GM18868 (cell line): ENCODE measurements at regions not wholly inside any gene's neighbourhood (a gene's known extent, or its start where the extent isn't known, plus 50 kb on each side); places are given as distances from the start of the nearest gene placed in this dataset.
"Not testable (repeated sequence)": the region's sequence is repeated elsewhere in the genome, so short reads cannot be mapped to it uniquely, and the experiment has no call there.

ENCODE experiments used
- ATAC-seq: cut with Tn5 transposase; IDR thresholded peaks from one replicate; pipeline ENCODE4 v1.9.1; 2021; ENCODE audit warnings: mild to moderate bottlenecking, moderate library complexity; ENCODE audit not compliant: unreplicated experiment

- peak; percentile 74 for ATAC-seq
Observed at GRCh38 chrX:96182366-96182765, 502.3 kb upstream of the DIAPH2 start.

DNA sequence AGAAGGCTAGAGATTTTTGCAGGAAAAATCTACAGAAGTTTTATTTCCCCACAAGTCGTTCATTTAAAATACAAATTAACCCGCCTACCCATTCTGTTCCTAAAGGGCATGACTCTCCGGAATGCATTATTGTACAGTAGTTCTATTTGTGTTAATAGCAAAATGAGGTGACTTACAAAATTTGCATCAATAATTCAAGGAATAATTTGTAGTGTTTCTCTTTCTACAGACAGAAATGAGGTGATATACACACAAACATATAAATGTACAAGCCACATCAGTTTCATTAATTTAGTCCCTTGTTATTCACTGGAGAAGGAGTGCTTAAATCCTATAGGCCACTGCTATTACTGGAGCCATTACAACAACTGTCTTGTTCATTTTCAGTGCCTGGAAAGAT, 501.3 kb upstream of the DIAPH2 start:
- ATAC-seq, result no peak

GRCh38 chrX:96183843-96184242, 500.8 kb upstream of the DIAPH2 start:
- no peak for ATAC-seq

DNA sequence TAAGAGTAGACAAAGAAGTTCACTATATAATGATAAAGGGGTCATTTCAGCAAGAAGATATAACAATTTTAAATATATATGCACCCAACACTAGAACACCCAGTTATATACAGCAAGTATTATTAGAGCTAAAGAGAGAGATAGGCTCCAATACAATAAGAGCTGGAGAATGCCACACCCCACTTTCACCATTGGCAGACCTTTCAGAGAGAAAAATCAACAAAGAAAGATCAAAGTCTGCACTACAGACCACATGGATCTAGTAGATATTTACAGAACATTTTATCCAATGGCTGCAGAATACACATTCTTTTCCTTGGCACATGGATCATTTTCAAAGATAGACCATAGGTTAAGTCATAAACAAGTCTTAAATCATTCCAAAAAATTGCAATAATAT, 479.7 kb upstream of the DIAPH2 start:
- ATAC-seq, result no peak

- no peak for ATAC-seq
Observed at GRCh38 chrX:96211953-96212352, 472.7 kb upstream of the DIAPH2 start.

- ATAC-seq, result not testable (repeated sequence)
Observed at GRCh38 chrX:96214681-96215080, 470.0 kb upstream of the DIAPH2 start.

- ATAC-seq, result no peak
Observed at GRCh38 chrX:96224279-96224678, 460.4 kb upstream of the DIAPH2 start.

- ATAC-seq, result no peak
Observed at GRCh38 chrX:96244955-96245354, 439.7 kb upstream of the DIAPH2 start.

DNA sequence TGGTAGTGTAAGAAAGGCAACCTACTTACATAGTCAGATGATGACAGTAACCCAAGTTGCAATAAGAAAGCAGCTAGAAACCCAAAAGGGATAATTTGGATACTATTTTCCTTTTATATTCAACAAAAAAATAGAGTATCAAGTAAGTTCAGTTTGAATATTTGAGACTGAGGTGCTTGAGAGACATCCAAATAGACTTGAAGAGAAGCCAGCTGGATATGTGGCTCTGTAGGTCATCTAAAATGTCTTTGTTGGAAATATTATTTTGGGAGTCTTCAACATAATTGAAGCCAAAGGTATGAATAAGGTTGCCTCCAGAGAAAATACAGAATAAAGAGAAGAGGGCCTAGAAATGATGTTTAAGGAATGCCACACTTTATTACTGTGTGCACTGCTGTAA, 438.2 kb upstream of the DIAPH2 start:
- no peak for ATAC-seq
